ENCODE measurements at regions not wholly inside any gene's neighbourhood (a gene's known extent, or its start where the extent isn't known, plus 50 kb on each side); places are given as distances from the start of the nearest gene placed in this dataset.

DNA sequence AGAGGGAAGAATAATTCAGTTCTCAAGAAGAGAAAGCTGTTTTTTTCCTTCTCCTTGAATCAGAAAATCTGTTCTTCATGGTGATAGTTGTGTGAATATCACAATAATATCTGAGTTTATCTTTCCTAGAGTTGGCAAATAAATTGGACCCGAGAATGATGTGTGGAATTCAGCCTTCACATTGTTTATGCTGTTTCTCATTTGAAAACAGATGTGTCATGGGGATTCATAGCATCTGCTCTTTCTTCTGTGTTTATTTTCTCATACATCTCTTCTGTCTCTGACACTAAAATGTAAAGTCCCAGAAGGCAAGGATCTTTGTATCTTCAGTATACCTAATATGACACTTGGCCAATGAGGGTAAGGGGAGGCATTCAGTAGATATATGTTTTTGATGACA is 103.6 kb upstream of the SGK1 start:
- H3K4me1 ChIP-seq = no peaks in the 10 kb centered on the region
- H3K9me3 ChIP-seq = no peaks in the 10 kb centered on the region
- intact Hi-C loops (cut with DNase I) = no loop called here
- TF ChIP-seq POLR2A (IDR thresholded peaks at IDR 0.05) (no peak), CTCF (IDR thresholded peaks at IDR 0.05) (no peak)
- H3K27me3 ChIP-seq = no peaks in the 10 kb centered on the region
- 71% methylated on average over 1 of the region's 1 CpG for WGBS (ENCODE audit: insufficient coverage, low coverage, low lambda C conversion rate, missing lambda C conversion rate)
- no peak for ATAC-seq
- H3K27ac ChIP-seq = no peak overlapping the region
- no peak overlapping the region for H3K4me3 ChIP-seq
- DNase-seq = no peak
- no peaks in the 10 kb centered on the region for H3K36me3 ChIP-seq

DNA sequence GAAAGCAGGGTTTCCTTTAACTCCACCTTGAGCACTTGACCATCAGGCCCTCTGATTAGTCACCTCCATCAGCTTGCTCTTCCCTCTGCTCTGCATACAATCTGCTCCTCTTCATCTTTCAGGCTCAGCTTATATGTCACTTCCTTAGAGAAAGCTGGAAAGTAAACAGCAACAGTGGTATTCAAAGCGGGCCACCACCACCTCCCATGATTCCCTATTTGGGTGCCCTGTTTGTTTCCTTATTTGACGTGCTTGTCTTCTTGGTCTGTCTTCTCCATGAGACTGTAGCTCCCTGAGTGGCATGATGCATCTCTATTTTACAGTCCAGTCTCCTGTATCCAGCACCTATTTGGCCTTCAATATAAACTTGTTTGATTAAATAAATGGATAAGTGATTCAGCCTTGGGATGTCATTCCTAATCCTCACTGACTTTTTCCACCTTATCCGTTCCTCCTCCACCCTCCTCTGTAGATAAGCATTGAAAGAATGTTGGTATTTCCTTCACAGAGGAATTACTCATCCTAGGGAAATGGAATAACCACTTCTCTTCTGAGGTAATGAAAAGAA is 102.8 kb upstream of the SGK1 start:
- ATAC-seq (no peak), DNase-seq (no peak)
- no peak for TF ChIP-seq CTCF (IDR thresholded peaks at IDR 0.05)
- TF ChIP-seq POLR2A (IDR thresholded peaks at IDR 0.05) = no peak
- intact Hi-C loops (cut with DNase I) = no loop called here
- Histone ChIP-seq H3K36me3 (no peaks in the 10 kb centered on the region), H3K4me3 (no peak overlapping the region), H3K27ac (no peak overlapping the region), H3K27me3 (no peaks in the 10 kb centered on the region), H3K4me1 (no peaks in the 10 kb centered on the region), H3K9me3 (no peaks in the 10 kb centered on the region)
- 57% methylated on average over 3 of the region's 3 CpGs for WGBS (ENCODE audit: insufficient coverage, low coverage, low lambda C conversion rate, missing lambda C conversion rate)

DNA sequence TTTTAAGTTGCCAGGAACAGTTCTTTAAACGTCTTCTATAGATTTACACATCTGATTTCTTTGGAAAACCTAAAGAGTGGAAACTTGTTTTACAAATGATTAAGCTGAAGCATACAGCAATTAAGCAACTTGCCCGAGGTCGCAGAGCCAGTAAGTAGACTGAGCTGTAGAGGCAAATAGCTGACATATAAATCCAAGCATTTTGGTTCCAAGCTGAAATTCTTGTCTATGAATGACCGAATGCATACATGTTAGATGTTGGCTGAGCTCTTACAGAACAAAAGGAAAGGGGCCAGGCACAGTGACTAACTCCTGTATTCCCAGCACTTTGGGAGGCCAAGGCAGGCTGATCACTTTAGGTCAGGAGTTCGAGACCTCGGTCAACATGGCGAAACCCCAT is 101.8 kb upstream of the SGK1 start:
- DNase-seq (no peak), ATAC-seq (no peak)
- TF ChIP-seq POLR2A (IDR thresholded peaks at IDR 0.05) (no peak), CTCF (IDR thresholded peaks at IDR 0.05) (no peak)
- Histone ChIP-seq H3K4me3 (no peak overlapping the region), H3K9me3 (no peaks in the 10 kb centered on the region), H3K27ac (no peak overlapping the region), H3K27me3 (no peaks in the 10 kb centered on the region), H3K36me3 (no peaks in the 10 kb centered on the region), H3K4me1 (no peaks in the 10 kb centered on the region)
- 70% methylated on average over 6 of the region's 7 CpGs for WGBS (ENCODE audit: insufficient coverage, low coverage, low lambda C conversion rate, missing lambda C conversion rate)
- intact Hi-C loops (cut with DNase I) = no loop called here

GRCh38 chr6:134416418-134417154 is 98.7 kb upstream of the SGK1 start:
- Histone ChIP-seq H3K4me3 (no peak overlapping the region), H3K9me3 (no peaks in the 10 kb centered on the region), H3K27me3 (no peaks in the 10 kb centered on the region), H3K4me1 (no peaks in the 10 kb centered on the region), H3K27ac (no peak overlapping the region), H3K36me3 (no peaks in the 10 kb centered on the region)
- no peak for TF ChIP-seq POLR2A (IDR thresholded peaks at IDR 0.05)
- WGBS (ENCODE audit: insufficient coverage, low coverage, low lambda C conversion rate, missing lambda C conversion rate) = 45% methylated on average over 7 of the region's 10 CpGs
- no peak for DNase-seq
- no peak for ATAC-seq
- intact Hi-C loops (cut with DNase I) = no loop called here

DNA sequence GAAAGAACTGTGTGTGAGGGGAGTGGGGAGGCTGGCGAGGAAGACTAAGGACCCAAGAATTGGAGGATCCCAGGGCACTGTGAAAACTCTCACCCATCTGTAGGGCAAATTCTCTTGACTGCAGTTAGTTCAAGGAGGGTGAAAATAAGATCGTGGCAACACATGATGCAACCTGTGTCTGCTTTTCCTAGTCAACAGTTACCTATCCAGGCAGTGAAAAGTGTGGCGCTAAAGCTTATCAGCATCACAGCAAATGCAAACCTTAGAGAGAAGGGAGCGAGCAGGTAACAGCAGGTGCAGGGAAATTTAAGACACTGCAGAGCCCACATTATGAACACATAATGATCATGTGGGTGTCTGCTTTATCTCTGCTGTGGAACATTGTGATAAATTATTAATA is 97.7 kb upstream of the SGK1 start:
- H3K36me3 ChIP-seq = no peaks in the 10 kb centered on the region
- intact Hi-C loops (cut with DNase I) = no loop called here
- no peaks in the 10 kb centered on the region for H3K27me3 ChIP-seq
- peaks cover 0 to 3% (median 0%) of the 10 kb centered on the region in 4 donors for H3K9me3 ChIP-seq
- TF ChIP-seq CTCF (IDR thresholded peaks at IDR 0.05) = no peak
- TF ChIP-seq POLR2A (IDR thresholded peaks at IDR 0.05) = no peak
- no peak for DNase-seq
- no peak overlapping the region for H3K27ac ChIP-seq
- no peak for ATAC-seq
- WGBS (ENCODE audit: insufficient coverage, low coverage, low lambda C conversion rate, missing lambda C conversion rate) = 51% methylated on average over 4 of the region's 4 CpGs
- H3K4me3 ChIP-seq = no peak overlapping the region
- H3K4me1 ChIP-seq = no peaks in the 10 kb centered on the region

Measured in right lobe of liver (tissue), 6 donors.